ENCODE measurements at regions not wholly inside any gene's neighbourhood (a gene's known extent, or its start where the extent isn't known, plus 50 kb on each side); places are given as distances from the start of the nearest gene placed in this dataset.
"Not testable (repeated sequence)": the region's sequence is repeated elsewhere in the genome, so short reads cannot be mapped to it uniquely, and the experiment has no call there.

GRCh38 chr4:59676992-59677391 is 1523.1 kb upstream of the ADGRL3 start:
- TF ChIP-seq, protein P1, sequence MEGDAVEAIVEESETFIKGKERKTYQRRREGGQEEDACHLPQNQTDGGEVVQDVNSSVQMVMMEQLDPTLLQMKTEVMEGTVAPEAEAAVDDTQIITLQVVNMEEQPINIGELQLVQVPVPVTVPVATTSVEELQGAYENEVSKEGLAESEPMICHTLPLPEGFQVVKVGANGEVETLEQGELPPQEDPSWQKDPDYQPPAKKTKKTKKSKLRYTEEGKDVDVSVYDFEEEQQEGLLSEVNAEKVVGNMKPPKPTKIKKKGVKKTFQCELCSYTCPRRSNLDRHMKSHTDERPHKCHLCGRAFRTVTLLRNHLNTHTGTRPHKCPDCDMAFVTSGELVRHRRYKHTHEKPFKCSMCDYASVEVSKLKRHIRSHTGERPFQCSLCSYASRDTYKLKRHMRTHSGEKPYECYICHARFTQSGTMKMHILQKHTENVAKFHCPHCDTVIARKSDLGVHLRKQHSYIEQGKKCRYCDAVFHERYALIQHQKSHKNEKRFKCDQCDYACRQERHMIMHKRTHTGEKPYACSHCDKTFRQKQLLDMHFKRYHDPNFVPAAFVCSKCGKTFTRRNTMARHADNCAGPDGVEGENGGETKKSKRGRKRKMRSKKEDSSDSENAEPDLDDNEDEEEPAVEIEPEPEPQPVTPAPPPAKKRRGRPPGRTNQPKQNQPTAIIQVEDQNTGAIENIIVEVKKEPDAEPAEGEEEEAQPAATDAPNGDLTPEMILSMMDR (IDR thresholded peaks at IDR 0.05): not testable (repeated sequence)
- not testable (repeated sequence) for TF ChIP-seq POLR2A (IDR thresholded peaks at IDR 0.05)
